D721Med (cell line): ENCODE measurements at regions not wholly inside any gene's neighbourhood (a gene's known extent, or its start where the extent isn't known, plus 50 kb on each side); places are given as distances from the start of the nearest gene placed in this dataset.

Source experiments
- DNase-seq: peaks from one replicate; pipeline ENCODE4 v3.0.0; 2011; ENCODE audit warnings: low spot score; ENCODE audit not compliant: insufficient read length
- FAIRE-seq: peaks from 2 replicates; lab custom pipeline; 2011; peaks lifted over from hg19 to GRCh38; lab: Jason Lieb, UNC
- TF ChIP-seq, protein P1 (sequence below): IDR thresholded peaks from 2 replicates; pipeline ENCODE4 v1.5.1; 2012; ENCODE audit warnings: mild to moderate bottlenecking, control low read depth; ENCODE audit not compliant: insufficient read depth; ENCODE audit errors: missing control alignments

DNA sequence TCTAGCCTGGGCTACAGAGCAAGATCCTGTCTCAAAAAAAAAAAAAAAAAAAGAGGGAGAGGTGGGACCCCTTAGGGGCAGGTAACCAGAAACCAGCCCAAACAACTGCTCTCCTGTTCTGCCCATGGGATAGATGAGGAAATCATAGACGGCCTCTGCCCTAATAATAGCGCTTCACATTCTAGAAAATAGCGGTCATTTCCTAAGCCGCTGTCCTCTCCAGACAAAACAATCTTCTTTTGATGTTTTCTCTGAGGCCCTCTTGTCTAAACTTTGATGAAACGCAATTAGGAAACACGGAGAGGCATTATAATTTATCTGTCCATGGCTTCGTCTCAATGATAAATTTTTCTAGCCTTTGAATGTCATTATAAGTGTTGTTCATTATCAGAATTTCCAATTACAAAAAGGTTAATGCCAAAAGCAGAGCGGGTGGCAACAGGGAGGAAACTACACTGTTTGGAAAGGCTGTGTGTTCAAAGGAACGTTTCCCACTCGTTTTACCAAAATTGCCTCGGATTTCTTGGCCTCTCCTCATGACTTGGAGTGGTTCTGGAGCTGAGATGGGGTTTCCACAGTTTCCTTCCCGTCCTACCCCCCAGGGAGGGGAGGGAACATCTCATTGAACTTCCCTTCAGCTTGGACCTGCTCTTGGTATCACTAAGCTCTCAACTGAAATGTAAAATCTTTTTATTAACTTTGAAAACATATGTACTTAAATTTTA is 151.6 kb upstream of the ZNF236 start:
- FAIRE-seq = no peak
- TF ChIP-seq, protein P1, sequence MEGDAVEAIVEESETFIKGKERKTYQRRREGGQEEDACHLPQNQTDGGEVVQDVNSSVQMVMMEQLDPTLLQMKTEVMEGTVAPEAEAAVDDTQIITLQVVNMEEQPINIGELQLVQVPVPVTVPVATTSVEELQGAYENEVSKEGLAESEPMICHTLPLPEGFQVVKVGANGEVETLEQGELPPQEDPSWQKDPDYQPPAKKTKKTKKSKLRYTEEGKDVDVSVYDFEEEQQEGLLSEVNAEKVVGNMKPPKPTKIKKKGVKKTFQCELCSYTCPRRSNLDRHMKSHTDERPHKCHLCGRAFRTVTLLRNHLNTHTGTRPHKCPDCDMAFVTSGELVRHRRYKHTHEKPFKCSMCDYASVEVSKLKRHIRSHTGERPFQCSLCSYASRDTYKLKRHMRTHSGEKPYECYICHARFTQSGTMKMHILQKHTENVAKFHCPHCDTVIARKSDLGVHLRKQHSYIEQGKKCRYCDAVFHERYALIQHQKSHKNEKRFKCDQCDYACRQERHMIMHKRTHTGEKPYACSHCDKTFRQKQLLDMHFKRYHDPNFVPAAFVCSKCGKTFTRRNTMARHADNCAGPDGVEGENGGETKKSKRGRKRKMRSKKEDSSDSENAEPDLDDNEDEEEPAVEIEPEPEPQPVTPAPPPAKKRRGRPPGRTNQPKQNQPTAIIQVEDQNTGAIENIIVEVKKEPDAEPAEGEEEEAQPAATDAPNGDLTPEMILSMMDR = no peak
- no peak for DNase-seq

DNA sequence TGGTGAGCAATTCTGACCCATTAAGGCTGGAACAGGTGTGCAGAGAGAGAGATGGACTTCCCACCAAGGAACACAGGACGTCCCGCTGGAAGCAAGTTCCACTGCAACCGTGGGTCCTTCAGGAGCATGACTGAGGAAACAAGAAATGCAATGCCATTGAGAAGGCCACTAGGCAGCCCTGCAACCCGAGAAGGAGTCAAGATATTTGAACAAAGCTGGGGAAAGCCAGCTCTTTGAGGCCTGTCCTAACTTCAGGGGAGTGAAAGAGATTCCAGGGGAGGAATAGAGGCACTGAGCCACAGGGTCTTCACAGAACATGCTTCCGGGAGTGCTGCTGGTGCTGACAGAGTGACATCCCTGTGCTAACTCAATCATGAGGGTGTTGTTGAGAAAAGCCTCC is 153.8 kb upstream of the ZNF236 start:
- peak; percentile 11 for FAIRE-seq
- TF ChIP-seq, protein P1 = no peak
- no peak for DNase-seq

DNA sequence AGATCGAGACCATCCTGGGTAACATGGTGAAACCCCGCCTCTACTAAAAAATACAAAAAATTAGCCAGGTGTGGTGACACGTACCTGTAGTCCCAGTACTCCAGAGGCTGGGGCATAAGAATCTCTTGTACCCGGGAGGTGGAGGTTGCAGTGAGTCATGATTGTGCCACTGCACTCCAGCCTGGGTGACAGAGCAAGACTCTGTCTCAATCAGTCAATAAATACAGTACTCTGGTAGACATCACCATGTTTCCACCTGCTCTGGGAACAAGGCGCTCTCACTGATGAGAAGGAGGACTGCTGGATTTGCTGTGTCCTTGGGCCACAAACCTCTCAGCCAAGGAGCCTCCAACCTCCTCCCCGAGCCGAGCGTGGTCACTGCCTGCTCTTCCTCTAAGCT is 154.2 kb upstream of the ZNF236 start:
- TF ChIP-seq, protein P1 = no peak
- FAIRE-seq (no peak), DNase-seq (no peak)

DNA sequence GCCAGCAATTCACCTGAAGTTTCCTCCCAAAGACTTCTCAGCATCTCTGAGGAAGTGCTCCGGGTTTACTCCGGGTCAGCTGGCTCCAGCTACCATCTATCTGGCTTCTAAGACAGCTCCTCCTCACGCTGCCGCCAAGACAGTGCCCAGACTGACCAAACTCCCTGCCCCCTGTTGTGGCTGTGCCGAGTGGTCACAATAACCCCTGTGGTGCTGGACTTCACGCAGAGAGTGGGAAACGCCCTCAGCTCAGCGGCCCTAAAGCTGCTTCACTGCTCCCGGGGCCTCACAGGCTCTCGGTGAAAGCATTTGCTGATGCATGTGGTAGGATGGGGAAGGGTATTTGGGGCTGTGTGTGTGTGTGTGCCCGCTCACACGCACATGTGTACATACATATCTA is 154.8 kb upstream of the ZNF236 start:
- TF ChIP-seq, protein P1 = no peak
- DNase-seq (no peak), FAIRE-seq (no peak)

DNA sequence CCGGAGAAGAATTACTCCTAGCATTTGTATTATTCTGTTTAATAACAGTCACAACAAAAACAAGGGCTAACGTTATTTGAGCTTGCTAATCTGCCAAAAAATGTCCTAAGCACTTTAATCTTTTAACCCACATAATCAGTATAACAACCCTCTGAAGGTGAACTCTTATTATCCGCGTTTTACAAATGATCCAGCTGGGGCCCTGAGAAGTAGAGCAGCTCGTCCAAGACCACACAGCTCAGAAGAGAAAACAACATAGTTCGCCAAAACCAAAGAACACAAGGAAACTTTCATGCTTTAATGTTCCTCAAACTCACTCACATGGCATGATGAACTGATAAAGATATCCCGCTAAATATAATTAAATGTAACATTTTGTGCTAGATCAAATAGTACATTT is 159.7 kb upstream of the ZNF236 start:
- DNase-seq (peak; percentile 98), FAIRE-seq (peak; percentile 100)
- TF ChIP-seq, protein P1 = no peak

DNA sequence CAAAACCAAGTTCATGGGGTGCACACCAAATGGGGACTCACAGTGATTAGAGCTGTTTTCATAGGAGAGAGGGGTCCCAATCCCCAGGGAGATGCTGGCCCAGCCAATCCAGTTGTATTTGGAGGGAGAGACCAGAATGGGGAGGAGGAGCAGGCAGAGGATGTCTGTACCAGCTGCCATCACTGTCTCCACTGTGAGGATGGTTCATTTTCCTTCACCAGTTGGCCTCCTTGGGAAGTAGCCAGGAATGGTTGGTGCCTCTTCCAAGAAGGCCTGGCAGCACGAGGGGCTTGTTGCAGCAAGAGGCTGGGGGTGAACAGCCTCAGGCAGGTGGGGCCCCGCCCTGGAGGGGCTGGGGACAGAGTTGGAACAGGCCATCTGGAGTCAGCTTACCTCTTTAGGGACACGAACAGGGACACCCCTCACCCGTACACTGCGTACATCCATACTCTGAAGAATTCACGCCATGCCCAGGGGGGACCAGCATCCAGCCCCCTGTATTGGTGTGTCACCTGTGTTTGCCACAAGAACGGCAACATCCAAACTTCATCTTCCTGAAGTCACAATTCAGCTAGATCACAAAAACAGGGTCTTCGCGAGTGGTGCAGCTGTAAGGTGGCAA is 161.7 kb upstream of the ZNF236 start:
- no peak for FAIRE-seq
- TF ChIP-seq, protein P1 = no peak
- DNase-seq = no peak

DNA sequence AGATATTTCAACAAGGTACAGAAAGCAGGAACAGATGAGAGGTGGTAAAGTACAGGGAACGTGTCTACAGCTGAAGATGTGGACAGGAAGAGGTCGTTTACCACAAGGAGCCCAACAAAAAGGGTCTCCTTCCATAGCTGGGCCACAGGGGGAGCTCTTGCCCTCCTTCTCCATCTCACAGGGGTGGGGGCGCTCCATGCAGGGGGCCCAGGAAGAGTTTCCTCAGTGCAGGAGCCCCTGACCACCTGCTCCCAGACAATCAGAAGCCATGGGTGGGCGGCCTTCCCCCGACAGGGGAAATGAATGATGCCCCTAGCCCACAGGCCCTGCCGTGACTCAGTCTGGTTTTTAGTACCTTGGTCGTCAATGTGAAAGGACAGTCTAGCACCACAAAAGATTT is 163.6 kb upstream of the ZNF516 start:
- DNase-seq (peak; percentile 85), FAIRE-seq (no peak)
- TF ChIP-seq, protein P1 = peak; percentile 29
